ENCODE measurements at regions not wholly inside any gene's neighbourhood (a gene's known extent, or its start where the extent isn't known, plus 50 kb on each side); places are given as distances from the start of the nearest gene placed in this dataset.

DNA sequence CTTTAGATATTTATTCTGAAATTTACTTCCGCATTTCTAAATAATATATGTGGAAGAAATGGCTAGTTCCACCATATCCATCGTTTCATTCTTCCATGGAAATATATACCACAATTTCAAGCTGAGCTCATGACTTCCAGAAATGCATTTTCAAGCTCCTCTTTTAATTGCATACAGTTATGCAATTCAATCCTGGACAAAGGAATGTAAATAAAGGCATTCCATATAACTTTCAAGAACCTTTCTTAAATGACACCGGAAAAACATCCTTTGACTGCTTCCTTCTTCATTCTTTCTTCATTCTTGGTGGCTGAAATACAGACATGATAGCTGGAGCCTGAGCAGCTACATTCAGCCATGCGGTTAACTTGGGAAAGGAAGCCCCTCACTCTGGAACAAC, 185.2 kb upstream of the GADL1 start:
- H3K4me3 ChIP-seq (ENCODE audit: low read depth, low read length): no peak overlapping the region
- in situ Hi-C loops (cut with HindIII; ENCODE audit: low sequenced_read_pairs): no loop called here
- no peak for DNase-seq (ENCODE audit: low read depth)
- TF ChIP-seq, protein P1, sequence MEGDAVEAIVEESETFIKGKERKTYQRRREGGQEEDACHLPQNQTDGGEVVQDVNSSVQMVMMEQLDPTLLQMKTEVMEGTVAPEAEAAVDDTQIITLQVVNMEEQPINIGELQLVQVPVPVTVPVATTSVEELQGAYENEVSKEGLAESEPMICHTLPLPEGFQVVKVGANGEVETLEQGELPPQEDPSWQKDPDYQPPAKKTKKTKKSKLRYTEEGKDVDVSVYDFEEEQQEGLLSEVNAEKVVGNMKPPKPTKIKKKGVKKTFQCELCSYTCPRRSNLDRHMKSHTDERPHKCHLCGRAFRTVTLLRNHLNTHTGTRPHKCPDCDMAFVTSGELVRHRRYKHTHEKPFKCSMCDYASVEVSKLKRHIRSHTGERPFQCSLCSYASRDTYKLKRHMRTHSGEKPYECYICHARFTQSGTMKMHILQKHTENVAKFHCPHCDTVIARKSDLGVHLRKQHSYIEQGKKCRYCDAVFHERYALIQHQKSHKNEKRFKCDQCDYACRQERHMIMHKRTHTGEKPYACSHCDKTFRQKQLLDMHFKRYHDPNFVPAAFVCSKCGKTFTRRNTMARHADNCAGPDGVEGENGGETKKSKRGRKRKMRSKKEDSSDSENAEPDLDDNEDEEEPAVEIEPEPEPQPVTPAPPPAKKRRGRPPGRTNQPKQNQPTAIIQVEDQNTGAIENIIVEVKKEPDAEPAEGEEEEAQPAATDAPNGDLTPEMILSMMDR (IDR thresholded peaks at IDR 0.05; ENCODE audit: low read depth, low read length, missing control alignments): no peak

DNA sequence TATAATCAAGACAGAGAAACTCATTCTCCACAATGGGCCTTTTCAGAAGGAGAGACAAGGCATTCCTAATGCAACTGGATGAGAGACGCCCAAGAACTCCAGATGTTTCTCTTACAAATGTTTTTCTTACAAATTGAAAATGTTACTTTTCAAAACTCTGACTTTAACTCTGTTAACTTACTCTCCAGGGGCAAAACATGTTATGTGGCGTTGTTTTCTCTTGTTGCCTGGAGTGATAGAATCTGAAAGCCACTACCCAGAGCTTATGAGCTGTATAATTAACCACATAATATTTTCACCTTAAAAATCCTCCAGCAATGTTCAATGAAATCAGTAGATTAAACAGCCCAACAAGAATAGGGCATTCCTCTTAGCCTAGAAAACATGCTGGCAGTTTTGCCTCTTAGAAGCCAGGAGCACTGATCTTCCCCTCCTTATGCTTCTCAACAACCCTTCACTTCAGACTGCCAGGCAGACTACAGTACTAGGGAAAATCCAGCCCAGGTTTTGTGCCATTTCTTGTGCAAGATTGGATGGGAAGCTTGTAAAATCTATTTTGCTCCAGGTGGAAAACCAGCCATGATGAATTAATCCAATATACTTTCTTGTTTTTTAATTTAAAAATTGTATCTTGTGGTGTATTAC, 186.7 kb upstream of the GADL1 start:
- no peak for DNase-seq (ENCODE audit: low read depth)
- H3K4me3 ChIP-seq (ENCODE audit: low read depth, low read length): no peak overlapping the region
- TF ChIP-seq, protein P1 (IDR thresholded peaks at IDR 0.05; ENCODE audit: low read depth, low read length, missing control alignments): no peak
- in situ Hi-C loops (cut with HindIII; ENCODE audit: low sequenced_read_pairs): no loop called here

DNA sequence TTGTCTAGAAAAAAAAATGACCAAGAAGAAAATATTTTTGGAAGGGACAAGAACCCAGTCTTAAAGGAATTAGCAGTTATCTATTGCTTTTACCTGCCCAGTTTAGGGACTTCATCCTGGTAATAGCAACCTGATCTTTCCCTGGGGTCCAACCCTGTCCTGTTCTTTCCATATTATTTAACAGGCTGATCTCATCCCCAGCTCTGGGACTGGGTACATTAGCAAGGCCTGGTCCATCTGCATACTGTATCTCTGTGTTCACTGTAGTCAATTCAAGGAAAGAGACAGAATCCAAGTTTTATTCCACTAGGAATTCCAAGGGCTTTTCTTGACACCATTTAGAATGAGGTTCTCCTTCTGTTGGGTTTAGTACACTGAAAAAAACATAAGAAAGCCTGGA, 191.7 kb upstream of the GADL1 start:
- no peak for DNase-seq (ENCODE audit: low read depth)
- TF ChIP-seq, protein P1 (IDR thresholded peaks at IDR 0.05; ENCODE audit: low read depth, low read length, missing control alignments): no peak
- in situ Hi-C loops (cut with HindIII; ENCODE audit: low sequenced_read_pairs): no loop called here
- no peak overlapping the region for H3K4me3 ChIP-seq (ENCODE audit: low read depth, low read length)

DNA sequence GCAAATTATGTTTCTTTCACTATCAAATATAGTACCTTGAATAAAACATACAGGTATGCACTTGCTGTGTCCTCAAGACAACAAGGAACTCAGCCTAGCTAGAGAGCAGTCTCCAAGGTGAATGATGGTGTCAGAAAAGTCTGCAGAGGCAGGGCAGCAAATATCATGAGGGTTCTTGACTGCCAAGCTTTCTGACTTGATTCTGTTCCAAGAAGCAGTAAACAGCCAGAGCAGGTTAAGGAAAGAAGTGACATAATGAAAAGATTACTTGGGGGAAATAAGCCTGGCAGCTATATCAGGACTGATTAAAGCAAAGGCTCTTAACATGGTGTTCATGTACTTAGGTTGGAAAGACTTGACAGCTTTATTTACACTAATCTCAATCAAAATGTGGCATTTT, 192.2 kb upstream of the GADL1 start:
- TF ChIP-seq, protein P1 (IDR thresholded peaks at IDR 0.05; ENCODE audit: low read depth, low read length, missing control alignments): no peak
- in situ Hi-C loops (cut with HindIII; ENCODE audit: low sequenced_read_pairs): no loop called here
- H3K4me3 ChIP-seq (ENCODE audit: low read depth, low read length): no peak overlapping the region
- DNase-seq (ENCODE audit: low read depth): no peak

DNA sequence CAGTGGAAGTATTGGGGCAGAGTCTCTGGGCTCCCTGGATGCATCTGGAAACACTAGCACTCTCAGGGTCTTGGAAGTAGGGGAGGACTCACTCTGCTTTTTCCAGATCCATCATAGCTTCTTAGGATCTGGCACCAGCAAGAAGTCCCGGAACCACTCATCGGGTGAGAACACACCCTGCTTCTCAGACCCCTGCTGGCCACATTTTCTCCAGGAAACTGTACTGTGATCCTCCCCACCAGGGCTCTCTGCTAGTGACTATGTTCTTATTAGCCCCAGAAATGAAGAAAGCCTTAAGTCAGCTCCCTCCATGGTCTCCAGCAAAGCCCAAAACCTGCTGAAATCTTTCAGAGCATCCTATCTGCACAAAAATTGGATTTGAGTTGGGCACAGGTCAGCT, 197.3 kb upstream of the GADL1 start:
- in situ Hi-C loops (cut with HindIII; ENCODE audit: low sequenced_read_pairs): no loop called here
- H3K4me3 ChIP-seq (ENCODE audit: low read depth, low read length): no peak overlapping the region
- DNase-seq (ENCODE audit: low read depth): no peak
- TF ChIP-seq, protein P1 (IDR thresholded peaks at IDR 0.05; ENCODE audit: low read depth, low read length, missing control alignments): no peak

DNA sequence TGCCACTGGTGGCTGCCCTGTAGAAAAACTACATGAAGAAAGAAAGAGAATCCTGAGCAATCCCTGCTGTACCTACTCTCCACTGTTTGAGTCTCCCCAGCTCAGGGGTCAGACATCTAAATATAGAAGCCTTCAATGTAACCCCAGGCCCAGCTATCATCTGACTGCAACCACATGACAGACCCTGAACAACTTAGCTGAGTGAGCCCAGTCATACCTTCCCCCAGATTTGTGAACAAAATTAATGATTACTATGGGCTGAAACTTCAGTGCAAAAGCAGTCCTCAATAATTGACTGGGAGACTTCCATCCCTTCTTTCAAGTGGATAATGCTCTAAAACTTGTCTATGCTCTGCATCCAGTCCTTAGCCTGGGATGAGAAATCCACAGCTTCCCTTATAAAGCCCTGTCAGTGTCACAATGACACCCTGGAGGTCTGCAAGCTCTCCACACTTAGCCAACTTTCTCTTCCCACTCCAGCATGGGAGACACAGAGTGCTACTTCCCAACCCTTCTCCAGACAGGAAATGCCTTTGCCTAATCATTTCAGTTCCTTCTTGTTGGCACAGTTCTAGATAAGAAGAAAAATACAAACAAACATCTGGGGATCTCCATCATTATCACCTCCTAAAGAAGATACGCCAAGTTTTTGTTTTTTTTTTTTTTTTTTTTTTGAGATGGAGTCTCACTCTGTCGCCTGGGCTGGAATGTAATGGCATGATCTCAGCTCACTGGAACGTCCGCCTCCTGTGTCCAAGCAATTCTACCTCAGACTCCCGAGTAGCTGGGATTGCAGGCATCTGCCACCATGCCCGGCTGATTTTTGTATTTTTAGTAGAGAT, 198.5 kb upstream of the GADL1 start:
- in situ Hi-C loops (cut with HindIII; ENCODE audit: low sequenced_read_pairs): no loop called here
- TF ChIP-seq, protein P1 (IDR thresholded peaks at IDR 0.05; ENCODE audit: low read depth, low read length, missing control alignments): no peak
- DNase-seq (ENCODE audit: low read depth): no peak
- H3K4me3 ChIP-seq (ENCODE audit: low read depth, low read length): no peak overlapping the region

Data from astrocyte of the cerebellum (primary cell).